ENCODE measurements at regions not wholly inside any gene's neighbourhood (a gene's known extent, or its start where the extent isn't known, plus 50 kb on each side); places are given as distances from the start of the nearest gene placed in this dataset.
A peak's percentile ranks its signal among the peaks of the same experiment; 100 is the strongest.

GRCh38 chr12:67427336-67427735, 158.2 kb downstream of the CAND1 start:
- no peak for DNase-seq

- no peak for DNase-seq
Observed at GRCh38 chr12:67428431-67428830, 159.3 kb downstream of the CAND1 start.

DNA sequence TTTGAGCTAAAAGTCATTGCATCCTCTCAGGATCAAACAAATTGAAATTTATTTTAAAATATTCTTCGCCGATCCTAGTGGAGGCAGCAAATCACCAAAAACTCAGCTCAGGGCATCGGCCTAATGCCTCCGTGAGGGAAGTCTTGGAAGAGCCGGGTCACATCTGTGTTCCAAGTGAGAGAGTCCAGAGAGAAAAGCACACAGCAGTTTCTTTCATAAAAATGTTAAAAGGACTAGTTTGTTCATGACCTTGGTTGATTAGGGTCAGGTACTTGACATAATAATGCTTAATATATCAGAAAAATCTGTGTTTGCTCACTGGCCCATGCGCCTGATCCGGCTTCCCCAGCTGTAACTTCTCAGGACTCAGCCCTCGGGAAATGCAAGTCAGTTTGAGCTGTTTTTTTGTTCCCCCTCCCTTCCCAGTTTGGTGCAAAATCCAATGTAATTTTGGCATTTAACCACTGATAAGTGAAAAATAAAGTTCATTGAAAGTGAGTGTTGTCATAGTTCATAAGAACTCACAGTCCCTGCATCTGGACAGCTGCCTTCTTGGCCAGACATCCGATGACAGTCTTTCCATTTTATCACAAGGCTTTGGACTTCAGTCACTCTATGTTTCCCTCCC, 161.7 kb downstream of the CAND1 start:
- no peak for DNase-seq

DNA sequence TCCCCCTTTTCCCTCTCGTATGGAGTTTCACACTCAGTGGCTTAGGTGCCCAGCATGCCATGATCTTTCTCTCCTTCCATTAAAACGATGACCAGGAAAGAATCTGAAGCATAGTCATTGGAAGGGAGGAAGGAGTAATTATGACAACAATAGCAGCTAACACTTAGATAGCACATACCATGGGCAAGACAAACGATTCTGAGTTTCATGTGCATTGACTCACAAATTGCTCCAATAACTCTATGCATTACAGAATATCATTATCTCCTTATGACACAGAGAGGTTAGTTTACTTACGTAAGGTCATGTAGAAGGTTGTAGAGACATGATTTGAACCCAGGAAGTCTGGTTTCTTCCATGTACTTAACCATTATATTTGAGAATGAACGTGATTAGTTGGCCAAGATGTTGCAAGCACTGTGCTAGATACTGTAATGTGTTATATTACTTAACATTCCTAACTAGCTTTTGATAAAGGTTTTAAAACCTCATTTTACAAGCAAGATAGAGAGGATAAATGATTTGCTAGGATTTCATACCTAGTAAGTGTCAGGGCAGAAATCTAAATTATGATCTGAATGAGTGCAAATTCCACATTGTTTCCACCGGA, 162.4 kb downstream of the CAND1 start:
- no peak for DNase-seq

DNA sequence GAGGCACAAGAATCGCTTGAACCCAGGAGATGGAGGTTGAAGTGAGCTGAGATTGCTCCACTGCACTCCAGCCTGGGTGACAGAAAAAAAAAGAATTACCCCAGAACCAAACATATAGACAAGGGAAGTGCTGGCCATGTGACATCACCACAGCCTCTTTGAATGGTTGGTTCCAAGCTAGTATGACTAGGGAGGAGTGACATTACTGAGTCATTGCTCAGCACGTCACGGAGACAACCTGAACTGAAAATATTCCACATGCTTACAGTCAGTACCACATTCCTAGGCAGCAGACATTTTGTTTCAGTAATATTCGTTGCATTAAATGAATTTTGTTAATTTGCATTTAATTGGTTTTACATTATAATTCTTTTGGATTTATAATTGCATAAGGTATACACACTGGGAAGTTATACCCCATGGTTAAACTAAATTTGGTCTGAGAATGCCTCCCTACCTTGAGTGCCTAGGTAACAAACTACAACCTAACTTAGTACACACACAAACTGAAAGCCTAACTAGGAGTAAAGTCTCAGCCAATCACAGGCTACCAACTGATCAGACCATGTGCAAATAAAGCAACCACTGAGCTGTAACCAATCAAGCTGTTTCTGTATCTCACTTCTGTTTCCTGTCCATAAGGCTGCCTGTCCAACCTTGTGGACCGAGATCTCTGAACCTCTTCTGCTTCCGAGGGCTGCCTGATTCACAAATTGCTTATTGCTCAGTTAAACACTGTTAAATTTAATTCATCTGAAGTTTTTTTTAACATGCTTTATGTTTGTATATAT, 164.4 kb downstream of the CAND1 start:
- DNase-seq: no peak

DNA sequence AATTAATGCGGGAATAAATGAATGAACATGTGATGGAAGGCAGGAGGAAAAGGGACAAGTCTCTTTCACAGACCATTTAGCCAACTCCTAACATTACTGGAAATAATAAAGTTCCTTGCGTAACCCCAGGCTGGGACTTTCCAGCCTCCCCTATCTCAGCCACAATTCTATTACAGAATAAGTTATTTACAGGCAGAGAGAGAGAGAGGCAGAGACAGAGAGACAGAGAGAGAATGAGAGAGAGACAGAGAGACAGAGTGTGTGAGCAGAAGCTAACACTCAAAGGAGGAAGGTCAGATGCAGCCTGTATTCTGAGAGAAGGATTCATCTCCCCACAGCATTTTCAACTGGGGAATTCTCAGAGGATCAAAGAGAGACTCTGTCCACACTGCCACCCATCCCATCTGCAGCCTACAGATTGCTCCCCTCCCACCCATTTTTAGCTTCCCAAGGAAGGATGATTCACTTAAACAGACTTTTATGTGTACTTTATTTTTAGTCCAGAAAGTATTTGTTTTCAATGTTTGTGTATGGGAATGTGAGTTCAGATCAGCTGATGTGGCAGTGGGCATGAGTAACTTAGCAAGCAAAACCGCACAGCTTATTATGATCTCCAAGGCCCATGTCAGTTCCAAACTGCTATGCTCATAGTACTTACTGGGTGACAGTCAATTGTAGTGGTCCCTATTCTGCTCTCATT, 165.7 kb downstream of the CAND1 start:
- DNase-seq: no peak

DNA sequence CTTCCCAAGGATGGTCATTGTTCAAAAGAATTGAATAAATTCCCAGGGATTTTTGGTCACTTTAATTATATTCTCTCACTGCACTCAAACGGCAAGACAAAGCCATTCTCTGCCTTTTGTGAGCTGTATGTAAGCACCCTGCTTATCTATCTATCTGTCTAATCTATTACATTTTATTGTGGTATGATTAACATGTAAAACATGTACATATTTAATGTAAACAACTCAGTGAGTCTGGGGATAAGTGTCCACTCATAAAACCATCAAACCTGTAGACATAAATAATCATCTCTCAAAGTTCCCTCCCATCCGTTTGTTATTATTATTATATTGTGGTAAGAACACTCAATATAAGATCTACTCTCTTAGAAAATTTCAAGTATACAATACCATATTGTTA, 167.1 kb downstream of the CAND1 start:
- no peak for DNase-seq

DNA sequence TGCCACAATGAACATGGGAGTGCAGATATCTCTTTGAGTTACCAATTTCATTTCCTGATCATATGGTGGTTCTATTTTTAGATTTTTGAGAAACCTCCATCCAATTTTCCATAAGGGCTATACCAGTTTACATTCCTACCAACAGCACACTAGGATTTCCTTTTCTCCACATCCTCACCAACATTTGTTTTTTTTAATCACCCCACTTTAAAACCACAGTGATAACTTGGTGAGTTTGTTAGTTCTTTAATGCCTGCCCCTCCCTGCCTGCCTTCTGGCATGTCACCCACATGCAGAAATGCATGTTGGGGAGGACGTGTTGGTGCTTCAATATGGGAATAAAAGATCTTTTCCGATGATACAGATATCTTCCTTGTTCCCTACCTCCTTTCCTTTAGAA, 167.9 kb downstream of the CAND1 start:
- DNase-seq: no peak

DNA sequence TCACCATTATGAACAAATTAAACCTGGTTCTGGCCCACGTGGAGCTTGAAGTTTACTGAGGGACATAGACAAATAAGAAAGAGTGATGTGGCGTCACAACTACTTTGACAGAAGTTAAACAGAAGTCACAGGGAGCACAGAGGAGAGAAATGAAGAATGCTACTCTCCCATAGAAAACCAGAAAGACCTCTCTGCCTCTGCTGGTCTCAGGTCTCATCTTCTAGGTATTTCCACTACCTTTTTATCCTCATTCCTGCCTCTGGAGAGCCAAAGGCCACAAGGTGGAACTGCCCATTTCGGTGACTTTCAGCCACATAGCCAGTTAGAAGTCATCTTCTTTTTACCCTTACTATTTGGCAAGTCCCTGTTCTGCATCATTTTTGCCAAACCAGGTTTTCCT, 170.5 kb downstream of the CAND1 start:
- DNase-seq: no peak

GRCh38 chr12:67441736-67442346, 172.7 kb downstream of the CAND1 start:
- peak; percentile 76 to 88 for DNase-seq

DNA sequence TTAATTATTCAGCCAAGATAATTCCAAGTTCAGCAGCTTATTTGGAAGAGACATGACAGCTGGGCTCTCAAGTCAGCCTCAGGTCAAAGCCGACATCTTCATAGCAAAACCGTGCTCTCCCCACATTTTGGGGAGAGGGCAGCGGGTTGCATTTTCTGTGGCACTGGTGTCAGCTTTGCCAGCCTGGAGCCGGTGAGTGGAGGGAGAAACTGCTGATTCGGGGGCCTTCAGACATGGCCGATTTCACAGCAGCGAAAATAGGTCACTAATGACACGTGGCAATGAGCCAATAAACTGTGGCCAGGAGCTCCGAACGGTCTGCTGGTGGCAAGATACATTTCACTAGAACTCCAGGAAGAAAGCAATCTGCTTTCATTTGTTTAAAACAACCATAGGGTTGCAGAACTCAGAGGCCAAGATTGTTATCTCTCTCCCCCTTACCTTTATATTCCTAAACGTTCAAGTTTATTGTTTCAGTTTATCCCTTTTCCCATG, 173.2 kb downstream of the CAND1 start:
- no peak for DNase-seq

- no peak for DNase-seq
Observed at GRCh38 chr12:67442896-67443295, 173.7 kb downstream of the CAND1 start.

DNA sequence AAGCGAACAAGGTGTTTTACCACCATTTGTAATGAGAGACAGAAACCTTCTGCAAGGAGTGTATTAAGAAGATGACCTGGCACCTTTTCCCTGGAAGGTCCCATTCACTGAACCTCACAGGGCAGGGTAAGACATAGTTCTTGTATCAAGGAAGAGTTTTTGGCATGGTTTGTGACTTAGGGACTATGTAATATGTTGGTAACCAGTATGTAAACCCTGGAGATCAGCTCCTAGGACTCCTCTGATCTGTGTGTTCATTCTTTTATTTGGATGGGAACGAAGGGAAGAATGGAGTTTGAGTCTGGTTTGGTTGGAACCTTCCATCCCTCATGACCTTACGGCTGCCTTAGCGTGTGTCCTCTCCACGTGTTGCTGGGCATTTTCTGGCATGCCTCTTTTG, 175.4 kb downstream of the CAND1 start:
- DNase-seq: no peak

DNA sequence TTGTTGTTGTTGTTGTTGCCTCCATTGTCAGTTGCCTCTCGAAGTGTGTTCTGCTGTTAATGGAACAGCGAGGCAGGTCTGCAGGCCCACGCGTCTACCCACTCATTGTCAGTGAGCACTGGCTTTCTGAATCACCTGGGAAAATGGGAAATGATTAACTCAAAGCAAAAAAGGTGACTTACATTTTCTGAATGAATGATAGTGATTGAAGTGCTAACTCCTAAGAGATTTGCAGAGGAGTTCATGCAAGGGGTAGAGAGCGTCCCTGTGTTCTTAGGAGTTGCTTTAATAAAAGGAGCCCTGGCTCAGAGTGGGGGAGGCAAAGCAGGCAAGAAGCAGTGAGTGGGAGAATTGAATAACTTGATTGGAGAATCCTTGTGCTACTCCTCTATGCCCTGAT, 177.6 kb downstream of the CAND1 start:
- no peak for DNase-seq

DNA sequence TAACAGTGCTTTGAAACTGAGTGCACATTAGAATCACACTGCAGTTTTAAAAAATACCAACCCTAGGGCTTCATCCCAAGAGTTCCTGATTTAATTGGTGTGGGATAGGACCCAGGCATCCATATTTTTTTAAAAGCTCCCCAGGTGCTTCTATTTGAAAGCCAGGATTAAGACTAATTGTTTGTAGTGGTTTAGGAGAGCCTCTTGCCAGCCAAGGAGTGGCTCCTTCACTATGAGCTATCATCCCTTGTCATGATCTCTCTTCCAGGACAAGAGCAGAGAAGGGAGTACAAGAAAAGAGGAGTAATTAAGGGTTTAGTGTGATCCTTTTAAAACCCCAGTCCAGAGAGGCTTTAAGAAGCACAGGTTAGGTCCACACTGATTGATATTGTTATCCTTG, 178.0 kb downstream of the CAND1 start:
- DNase-seq: peak; percentile 87 to 88

GRCh38 chr12:67449591-67450052, 180.5 kb downstream of the CAND1 start:
- DNase-seq: no peak

DNA sequence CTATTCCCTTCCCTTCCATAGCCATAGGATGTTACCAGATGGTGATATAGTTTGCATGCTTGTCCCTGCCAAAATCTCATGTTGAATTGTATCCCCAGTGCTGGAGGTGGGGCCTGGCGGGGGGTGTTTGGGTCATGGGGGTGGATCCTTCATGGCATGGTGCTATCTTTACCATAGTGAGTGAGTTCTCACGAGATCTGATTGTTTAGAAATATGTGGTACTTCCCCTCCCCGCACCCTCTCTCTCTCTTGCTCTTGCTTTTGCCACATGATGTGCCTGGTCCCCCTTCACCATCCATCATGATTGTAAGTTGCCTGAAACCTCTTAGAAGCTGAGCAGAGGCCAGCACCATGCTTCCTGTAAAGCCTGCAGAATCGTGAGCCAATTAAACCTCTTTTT, 181.3 kb downstream of the CAND1 start:
- DNase-seq: no peak

- DNase-seq: no peak
Observed at GRCh38 chr12:67451206-67451605, 182.0 kb downstream of the CAND1 start.

- no peak for DNase-seq
Observed at GRCh38 chr12:67452119-67452805, 183.1 kb downstream of the CAND1 start.

GRCh38 chr12:67453191-67453590, 184.0 kb downstream of the CAND1 start:
- DNase-seq: no peak

DNA sequence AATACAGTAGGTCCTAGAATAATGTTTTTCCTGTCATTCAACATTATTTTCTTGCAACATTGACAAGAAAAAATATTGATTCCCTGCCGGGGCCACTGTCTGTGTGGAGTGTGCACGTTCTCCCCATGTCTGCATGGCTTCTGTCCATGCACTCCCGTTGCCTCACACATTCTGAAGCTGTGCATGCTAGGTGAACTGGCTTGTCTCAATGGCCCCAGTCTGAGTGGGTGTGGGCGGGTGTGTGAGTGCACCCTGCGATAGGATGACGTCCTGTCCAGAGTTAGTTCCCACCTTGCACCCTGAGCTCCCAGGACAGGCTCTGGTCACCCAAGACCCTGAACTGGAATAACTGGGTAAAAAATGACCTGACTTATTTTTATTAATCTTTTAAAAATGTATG, 186.1 kb downstream of the CAND1 start:
- no peak for DNase-seq

GRCh38 chr12:67456431-67456901, 187.3 kb downstream of the CAND1 start:
- DNase-seq: no peak
